ENCODE measurements at regions not wholly inside any gene's neighbourhood (a gene's known extent, or its start where the extent isn't known, plus 50 kb on each side); places are given as distances from the start of the nearest gene placed in this dataset.
"Not testable (repeated sequence)": the region's sequence is repeated elsewhere in the genome, so short reads cannot be mapped to it uniquely, and the experiment has no call there.

DNA sequence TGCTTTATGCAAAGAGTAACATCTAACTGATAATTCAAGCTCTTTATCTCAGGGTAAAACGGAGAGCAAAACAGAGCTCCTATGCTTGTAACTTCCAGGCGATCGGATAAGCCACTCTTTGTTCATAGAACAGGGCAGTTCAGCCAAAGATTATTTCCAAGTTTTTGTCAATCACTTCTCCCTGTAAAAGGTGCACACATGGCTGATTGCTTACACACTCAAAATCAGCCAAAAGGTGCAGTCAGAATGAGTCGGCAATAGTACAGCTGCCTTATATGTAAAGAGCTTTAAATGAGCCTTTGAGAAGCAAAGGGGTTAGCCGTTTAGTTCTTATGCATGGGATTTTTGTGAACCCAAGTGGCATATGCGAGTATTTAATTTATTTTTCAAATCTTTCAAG, 449.6 kb upstream of the POU3F2 start:
- no peak for DNase-seq (ENCODE audit: extremely low read depth in 1 of 2, low read depth in 1 of 2)

DNA sequence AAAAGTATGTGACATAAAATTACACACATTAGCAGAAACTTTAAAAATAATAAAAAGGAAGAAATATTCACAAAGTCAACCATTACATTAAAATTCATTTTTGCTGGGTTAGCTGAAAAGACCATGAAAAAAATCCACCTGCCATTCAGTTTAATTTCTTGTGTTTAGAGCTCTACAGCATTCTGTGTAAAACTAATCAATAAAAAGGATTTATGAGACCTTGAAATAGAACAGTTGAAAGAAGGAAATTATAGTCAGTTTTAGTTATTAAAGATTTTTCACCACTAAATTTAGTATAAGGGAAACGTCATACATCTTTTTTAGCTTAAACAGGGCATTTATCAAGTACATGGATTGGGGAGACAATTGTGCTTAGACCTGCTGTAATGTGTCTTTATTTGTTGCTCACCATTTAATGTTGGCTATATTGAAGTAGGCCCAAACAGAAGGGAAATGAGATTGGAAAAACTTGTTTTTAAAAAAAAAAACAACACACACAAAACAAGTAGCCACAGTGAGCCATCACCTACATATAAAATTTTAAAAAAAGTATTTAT, 438.7 kb upstream of the POU3F2 start:
- no peak for DNase-seq (ENCODE audit: extremely low read depth in 1 of 2, low read depth in 1 of 2)

DNA sequence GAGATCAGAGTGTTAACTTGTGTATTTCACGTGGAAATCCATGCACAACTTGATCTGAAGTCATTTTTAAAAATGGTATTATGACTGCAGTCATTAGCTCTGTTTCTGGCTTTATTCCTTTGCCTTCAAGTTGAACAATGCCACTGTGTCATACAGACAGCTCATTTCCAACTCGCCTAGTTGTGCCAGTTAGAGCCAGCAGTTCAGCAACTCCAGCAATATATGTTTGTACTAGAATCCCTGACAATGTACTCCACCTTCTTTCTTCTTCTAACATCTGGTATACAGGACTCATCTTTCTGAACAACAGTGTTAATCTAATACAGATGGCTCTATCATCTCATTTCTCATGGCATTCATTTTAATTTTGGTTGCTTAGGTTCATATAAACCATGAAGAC, 418.3 kb upstream of the POU3F2 start:
- no peak for DNase-seq (ENCODE audit: extremely low read depth in 1 of 2, low read depth in 1 of 2)

DNA sequence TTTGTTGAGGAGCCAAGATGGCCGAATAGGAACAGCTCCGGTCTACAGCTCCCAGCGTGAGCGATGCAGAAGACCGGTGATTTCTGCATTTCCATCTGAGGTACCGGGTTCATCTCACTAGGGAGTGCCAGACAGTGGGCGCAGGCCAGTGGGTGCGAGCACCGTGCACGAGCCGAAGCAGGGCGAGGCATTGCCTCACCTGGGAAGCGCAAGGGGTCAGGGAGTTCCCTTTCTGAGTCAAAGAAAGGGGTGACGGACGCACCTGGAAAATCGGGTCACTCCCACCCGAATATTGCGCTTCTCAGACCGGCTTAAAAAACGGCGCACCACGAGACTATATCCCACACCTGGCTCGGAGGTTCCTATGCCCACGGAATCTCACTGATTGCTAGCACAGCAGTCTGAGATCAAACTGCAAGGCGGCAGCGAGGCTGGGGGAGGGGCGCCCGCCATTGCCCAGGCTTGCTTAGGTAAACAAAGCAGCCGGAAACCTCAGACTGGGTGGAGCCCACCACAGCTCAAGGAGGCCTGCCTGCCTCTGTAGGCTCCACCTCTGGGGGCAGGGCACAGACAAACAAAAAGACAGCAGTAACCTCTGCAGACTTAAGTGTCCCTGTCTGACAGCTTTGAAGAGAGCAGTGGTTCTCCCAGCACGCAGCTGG, 417.7 kb upstream of the POU3F2 start:
- DNase-seq (ENCODE audit: extremely low read depth in 1 of 2, low read depth in 1 of 2) = not testable (repeated sequence)

DNA sequence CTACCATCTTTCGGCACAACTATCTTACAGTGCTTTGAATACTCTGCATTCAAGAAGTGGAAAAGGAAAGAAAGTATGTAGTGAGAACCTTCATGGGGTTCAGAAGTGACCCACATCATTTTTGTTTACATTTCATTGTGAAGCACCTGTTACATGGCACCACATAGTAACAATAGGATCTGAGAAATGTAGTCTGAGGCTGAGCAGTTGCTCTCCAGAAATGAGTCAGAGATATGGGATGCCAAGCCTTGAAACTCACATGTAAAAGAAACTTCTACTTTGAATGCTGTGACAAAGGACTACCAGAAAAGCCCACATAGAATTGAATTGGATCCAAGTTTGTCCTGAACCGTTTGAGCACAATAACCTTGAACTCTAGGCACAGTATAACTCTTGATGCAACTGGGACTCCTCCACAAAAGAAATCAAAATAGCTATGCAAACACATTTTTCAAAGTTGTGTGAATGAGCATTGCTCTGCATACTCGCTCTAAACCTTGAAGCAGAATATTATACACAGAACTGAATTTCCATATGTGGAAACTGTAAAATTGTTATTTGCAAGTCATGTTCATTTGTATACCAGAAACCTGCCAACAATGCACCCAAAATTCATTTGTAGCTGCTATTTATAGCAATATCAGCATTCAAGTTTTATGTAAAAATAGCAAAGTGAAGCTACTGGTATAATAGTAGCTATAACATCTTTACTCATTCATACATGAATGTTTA, 400.9 kb upstream of the POU3F2 start:
- DNase-seq (ENCODE audit: extremely low read depth in 1 of 2, low read depth in 1 of 2) = no peak

DNA sequence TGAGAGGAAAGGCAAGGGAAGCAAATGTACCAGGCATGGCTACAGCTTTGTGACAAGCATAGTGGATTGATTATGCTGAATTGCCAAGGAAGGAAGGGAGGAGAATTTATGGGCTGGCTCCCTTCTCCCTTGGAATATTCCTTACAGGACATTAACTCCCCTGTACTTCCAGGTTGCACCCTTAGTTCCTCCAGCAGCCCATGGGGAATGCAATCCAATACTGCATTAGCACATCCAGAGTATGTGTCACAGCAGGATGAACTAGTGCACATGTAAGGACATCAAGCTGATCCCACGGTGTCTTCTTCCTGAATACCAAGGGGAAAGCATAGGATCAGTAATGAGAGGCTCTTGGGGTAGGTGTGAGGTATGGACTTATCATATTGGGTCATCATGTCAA, 390.7 kb upstream of the POU3F2 start:
- DNase-seq (ENCODE audit: extremely low read depth in 1 of 2, low read depth in 1 of 2) = no peak

DNA sequence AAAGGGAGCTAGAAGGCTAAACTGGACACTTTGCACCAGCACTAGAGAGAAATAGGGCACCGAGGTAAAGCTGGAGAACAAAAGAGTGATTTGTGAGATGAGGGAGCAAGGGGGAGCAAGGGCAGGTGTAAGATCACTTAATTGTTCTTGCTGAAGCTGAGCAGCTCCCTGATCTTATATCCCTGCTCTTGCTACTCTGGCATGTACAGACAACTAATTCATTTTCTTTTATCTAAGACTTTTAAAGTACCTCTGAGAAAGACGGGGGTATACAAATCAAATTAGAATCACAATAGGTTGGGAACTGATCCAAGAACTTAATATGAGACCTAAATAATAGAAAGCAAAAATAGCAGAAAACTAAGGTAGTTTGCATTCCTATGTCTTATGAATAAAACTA, 381.7 kb upstream of the POU3F2 start:
- no peak for DNase-seq (ENCODE audit: extremely low read depth in 1 of 2, low read depth in 1 of 2)

DNA sequence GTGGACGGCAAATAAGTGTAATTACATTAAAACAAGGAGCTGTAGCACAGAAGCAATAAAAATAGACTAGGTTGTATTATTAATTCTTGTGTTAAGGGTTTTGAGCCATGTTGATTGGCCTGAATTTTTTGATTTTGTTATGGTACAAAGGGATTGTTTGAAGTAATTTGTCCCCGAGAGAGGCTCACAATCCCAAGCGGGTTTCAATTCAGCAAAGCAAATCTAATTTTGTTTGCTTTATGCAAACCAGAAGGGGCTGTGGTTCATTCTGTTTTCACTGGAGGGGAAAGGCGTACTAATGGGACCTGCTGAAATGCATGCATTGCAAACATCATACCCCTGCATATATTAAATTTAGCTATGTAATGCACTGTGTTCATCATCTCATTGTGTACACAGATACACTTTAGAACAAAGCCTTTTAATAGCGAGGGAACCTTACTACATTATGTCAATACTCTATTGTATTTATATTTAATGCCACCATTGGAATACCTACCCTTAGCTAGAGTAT, 379.5 kb upstream of the POU3F2 start:
- no peak for DNase-seq (ENCODE audit: extremely low read depth in 1 of 2, low read depth in 1 of 2)

DNA sequence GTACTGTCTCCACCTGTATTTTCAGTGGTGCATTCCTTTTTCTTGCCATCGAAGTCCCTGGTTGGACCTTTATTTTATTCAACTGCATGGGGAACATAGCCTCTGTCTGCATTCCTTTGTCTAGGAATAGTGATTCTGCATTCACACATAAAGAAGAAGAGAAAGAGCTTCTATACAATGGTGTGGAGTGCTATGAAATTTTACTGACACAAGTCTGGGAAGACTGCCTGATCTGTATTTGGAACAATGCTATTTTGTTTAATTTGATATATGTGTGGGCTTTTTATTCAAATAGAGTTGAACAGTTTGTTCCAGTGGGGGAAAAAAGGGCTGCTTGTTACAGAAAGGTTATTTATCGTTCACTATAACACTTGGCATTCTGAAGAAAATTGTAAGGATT, 375.7 kb upstream of the POU3F2 start:
- DNase-seq (ENCODE audit: extremely low read depth in 1 of 2, low read depth in 1 of 2) = no peak

DNA sequence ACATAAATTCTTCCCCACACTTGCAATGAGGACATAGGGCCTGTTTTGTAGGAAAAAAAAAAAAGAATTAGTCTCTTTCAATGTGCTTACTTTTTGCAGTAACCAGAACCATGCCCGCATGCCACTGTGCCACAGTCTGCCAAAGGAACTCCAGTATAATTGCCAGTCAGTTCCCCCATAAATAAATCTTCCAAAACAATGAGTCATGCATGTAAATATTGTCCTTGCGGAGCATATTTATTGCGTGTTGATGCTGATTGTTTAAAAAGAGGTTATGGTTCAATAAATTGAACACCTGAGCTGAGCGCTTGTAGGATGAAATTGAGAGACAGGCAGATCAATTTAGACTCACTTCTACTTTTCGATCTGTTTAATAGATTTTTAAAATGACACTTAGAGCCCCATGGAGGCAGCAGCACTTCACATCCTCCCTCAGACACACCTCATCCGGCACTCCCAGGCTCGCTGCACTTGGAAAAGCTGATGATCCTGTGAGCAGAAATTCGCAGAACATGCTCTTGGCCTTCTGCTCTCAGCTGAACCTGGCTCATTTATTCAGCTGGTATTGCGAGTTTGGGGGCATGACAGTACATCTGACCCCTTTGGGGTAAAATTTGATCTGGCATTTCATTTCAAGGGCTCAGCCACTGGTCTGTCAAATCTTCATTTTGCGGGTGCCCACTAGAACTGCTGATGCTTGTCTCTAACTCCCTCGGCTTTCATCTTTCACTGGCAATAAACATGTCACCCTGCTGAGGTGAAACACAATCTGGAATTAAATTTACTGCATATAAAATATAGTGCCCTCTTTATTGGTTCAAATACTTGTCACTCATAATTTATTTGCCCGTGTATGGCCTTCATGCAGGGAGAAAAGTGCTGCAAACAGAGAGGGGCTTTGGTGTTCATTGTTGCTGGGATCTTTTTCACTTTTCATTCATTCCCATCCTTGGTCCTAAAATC, 371.1 kb upstream of the POU3F2 start:
- DNase-seq (ENCODE audit: extremely low read depth in 1 of 2, low read depth in 1 of 2) = no peak

DNA sequence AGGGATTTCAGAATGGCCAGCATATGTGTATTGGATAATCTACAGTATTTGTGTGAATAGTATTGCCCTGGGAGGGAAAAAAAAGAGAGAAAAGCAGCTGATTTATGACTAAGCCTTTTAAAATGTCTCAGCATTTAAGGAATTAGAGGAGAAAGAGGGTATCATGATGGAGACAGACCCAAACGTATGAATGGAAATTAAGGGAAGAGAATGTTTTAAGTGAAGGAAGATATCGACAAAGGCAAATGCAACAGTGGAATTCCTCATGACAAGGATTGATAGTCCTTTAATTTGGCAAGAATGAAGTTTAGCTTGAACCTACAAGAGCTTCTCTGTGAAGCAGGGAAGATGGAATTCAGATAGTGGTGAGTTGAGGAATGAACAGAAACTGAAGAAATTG, 367.3 kb upstream of the POU3F2 start:
- no peak for DNase-seq (ENCODE audit: extremely low read depth in 1 of 2, low read depth in 1 of 2)

DNA sequence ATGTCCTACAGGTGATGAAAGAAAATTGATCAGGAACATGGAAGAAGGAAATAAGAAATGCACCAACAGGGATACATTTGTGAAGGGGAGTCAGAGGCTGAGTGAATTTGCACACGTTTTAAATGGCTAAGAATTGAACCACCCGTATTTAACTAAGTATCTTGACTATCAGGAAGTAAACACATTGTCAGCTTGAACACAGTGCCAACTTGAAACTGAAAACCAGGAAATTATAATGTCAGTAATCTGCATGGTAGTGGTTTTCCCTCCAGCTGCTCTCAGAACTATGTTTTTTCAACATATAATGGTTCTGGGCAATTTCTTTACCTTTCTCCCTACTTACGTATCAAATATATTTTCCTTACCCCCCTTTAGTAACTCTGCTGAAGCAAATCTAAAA, 366.5 kb upstream of the POU3F2 start:
- no peak for DNase-seq (ENCODE audit: extremely low read depth in 1 of 2, low read depth in 1 of 2)

DNA sequence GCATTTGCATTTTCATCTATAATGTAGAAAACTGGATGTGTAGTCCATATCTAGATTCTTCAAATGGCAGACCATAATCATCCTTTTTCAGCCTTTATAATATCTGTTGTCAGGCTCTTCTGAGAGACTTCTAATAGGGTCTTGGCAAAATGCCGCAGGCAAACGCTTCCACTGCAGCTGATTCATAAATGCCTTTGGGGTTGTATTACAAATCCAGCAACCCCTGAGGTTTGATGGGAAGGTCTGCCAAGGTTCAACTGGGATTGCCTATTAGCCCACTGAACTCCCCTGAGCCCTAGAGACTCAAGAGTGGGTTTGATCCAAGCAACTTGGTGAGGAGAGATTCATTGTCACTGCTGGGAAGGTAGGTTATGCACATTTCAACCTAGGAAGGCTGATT, 365.2 kb upstream of the POU3F2 start:
- no peak for DNase-seq (ENCODE audit: extremely low read depth in 1 of 2, low read depth in 1 of 2)

DNA sequence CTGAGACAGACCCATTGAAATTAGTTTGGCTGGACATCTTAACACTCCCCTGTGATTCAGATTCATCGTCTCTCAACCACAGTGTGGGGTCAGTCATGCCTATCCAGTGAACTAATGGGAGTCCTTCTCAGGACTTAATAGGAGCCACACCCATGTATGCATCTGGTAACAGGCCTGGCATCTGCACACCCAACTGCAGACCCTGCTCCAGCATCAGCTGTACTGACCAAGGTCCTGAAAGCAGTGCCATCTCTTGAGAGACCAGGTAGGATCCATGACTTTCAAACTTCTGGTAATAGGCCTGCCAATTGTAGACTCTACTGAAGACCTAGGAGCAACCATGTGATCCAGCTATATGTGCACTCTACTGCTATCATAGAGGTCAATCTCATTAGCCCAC, 363.6 kb upstream of the POU3F2 start:
- DNase-seq (ENCODE audit: extremely low read depth in 1 of 2, low read depth in 1 of 2) = no peak

DNA sequence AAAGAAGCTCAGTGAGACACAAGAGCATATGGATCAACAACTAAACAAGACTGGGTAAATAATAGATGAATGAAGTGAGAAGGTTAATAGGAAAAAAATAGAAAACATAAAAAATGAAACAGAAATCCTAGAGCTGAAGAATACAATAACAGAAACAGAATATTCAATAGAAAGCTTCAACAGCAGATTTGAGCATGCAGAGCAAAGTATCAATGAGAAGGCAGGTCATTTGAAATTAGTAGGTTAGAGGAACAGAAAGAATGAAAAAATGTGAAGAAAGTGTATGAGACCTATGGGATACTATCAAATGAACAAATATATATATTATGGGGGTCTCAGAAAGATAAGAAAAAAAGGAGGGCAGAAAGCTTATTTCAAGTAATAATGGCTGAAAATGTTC, 362.9 kb upstream of the POU3F2 start:
- DNase-seq (ENCODE audit: extremely low read depth in 1 of 2, low read depth in 1 of 2) = no peak

DNA sequence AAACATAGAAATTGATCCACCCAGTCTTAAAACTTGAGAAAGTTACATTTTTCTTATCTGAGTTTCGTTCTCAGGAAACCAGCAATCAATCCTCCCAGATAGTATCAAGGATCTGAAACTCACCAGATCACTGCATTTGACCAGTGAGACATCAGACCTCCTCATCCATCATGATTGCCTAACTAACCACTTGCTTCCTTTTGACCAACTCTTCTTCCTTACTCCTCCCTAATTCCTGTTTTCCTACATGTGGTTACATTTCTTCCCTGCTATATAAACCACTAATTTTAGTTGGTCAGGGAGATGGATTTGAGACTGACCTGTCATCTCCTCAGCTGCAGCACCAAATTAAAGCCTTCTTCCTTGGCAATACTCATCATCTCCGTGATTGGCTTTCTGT, 357.1 kb upstream of the POU3F2 start:
- DNase-seq (ENCODE audit: extremely low read depth in 1 of 2, low read depth in 1 of 2) = no peak

DNA sequence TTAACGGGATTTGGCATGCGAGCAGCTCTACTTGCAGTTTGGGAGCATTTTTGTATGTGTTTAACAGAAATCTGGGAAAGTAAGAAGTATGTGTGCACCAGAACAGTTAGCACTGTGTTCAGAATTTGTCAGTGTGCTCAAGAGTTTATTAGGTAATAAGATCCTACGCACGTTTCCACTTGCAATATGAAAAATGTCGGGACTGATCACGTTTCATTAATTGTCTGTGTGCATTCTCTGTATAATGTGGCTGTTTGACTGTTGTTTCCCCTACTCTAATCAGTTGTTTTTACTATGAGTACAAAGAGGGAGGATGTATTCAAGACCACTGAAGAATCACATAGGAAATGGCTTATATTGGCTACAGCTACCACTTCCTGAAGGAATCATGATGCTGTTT, 349.7 kb upstream of the POU3F2 start:
- DNase-seq (ENCODE audit: extremely low read depth in 1 of 2, low read depth in 1 of 2) = no peak

DNA sequence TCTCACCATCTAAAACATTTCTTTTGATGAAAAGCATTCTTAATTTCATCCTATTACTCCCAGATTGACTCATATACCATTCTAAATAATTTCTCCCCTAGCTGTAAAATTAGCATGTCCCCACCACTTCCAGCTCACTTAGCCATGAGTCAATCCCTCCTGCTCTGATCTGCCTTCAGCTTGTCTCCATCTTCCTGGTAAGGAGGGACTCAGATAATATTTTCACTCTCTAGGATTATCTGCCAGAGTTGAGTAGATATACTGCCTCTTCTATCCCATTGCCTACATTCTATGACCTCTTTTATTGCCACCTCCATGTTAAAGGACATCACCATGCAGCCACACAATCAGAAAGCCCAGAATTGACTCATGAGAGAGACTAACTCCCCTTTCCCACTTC, 348.8 kb upstream of the POU3F2 start:
- no peak for DNase-seq (ENCODE audit: extremely low read depth in 1 of 2, low read depth in 1 of 2)

DNA sequence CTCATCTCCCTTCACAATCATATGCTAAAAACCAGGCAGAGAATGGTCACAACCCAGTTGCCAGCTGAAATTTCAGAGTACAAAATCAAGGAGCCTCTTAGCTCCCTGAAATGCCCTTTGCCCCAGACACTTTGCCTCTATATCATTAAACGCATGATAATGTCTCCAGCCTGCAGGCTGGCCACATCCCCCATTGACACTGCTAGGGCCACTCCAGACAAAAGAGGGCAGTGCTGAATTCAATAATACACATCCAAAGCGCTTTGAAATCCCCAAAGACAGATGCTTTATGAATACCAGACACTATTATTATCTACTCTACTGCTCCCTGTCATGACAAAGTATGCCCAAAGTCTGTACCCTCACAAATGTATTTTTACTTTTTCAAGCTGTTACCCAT, 348.3 kb upstream of the POU3F2 start:
- no peak for DNase-seq (ENCODE audit: extremely low read depth in 1 of 2, low read depth in 1 of 2)

DNA sequence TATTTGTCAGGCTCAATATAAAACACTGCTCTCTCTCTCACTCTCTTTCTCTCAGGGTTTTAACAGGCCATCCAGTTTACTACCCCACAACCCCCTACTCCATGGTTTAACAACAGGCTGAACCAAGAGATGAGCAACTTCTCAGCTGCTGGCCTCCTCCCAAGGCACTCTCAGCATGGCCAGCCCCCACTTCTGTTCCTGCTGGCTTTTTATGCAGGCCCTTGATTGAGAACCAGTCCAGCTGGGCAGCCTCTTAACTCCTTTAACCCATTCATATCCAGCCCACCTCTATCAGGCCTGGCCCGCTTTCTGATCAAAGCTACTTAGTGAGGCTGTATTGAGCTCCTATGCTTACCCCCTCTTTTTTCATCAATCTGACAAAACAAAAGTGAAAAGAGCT, 346.8 kb upstream of the POU3F2 start:
- DNase-seq (ENCODE audit: extremely low read depth in 1 of 2, low read depth in 1 of 2) = no peak

DNA sequence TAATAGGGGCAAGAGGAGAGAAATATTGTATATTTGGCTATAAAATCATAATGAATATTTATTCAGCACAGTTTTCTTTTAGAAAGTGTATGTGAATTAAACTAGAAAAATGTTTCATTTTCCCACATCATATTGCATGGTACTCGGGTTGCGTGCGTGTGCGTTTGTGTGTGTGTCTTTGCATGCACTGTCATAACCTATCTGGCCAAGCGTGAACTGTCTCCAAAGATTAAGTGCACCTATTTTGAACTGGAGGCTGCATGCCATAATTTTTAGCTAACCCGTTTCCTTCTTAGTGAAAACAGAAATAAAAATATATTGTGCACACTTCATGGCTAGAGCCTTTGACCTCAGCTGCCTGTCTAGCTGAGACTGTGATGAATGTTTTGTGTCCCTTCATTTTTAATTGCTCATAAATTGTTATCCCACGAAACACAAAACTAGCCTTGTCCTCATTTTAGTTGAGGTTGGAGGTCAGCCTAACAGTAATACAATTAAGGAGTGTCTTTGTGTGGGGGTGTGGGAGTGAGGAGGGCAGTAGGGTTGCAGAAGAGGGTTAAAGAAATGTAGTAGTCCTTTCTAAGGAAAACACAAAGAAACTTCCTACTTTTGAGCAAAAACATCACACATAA, 336.1 kb upstream of the POU3F2 start:
- no peak for DNase-seq (ENCODE audit: extremely low read depth in 1 of 2, low read depth in 1 of 2)
